ENCODE measurements at regions not wholly inside any gene's neighbourhood (a gene's known extent, or its start where the extent isn't known, plus 50 kb on each side); places are given as distances from the start of the nearest gene placed in this dataset.

DNA sequence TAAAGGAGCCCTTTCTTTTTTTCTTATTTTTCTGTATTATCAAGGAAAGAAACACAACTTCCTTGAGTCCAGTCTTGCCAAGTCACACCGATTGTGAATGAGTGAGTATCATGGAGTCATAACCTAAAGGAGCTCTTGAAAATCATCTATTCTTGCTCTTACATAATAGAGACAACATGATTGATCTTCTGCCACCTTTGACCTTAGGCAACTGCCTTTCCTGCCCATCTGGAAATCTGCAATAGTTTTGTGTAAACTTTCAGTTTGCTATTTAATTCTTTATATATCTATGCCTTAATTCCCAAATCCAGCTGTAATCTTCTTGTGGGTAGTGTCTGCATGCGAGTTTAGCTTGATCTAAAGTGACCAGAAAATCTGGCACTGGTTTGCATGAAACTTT is 149.9 kb upstream of the FST start:
- Histone ChIP-seq H3K9ac (ENCODE audit: insufficient read depth, low read length, poor library complexity, severe bottlenecking) (no peak overlapping the region), H3K36me3 (replicated peaks in 1 of 2; ENCODE audit: control insufficient read depth in 1 of 2, insufficient read depth in 2 of 2, low read length in 2 of 2) (no peaks in the 10 kb centered on the region), H3K4me3 (replicated peaks in 1 of 3; ENCODE audit: low read depth in 2 of 3, low read length in 3 of 3) (no peak overlapping the region), H3K4me1 (ENCODE audit: control insufficient read depth in 1 of 2, insufficient read depth in 2 of 2, low read length in 2 of 2) (peaks cover 0 to 13% of the 10 kb centered on the region in 2 donors), H3K4me2 (replicated peaks; ENCODE audit: extremely low read depth, low read length, poor library complexity, severe bottlenecking) (no peak overlapping the region), H3K27me3 (ENCODE audit: control insufficient read depth in 2 of 2, insufficient read depth in 2 of 2, low read length in 2 of 2) (no peaks in the 10 kb centered on the region), H3K9me3 (replicated peaks in 1 of 2; ENCODE audit: control insufficient read depth in 1 of 2, insufficient read depth in 1 of 2, low read length in 2 of 2) (no peaks in the 10 kb centered on the region), H4K20me1 (ENCODE audit: insufficient read depth, low read length) (no peaks in the 10 kb centered on the region), H3K27ac (ENCODE audit: low read depth in 1 of 2, low read length in 2 of 2) (no peak overlapping the region), H2AFZ (ENCODE audit: insufficient read depth, low read depth, low read length, poor library complexity, severe bottlenecking) (no peak overlapping the region), H3K79me2 (ENCODE audit: insufficient read depth, low read length) (no peaks in the 10 kb centered on the region)
- no peaks in the 10 kb centered on the region for H3K36me3 Mint-ChIP-seq
- no CpG with 5 or more reads among the region's 2 CpGs for WGBS (ENCODE audit: insufficient coverage)
- H3K27me3 Mint-ChIP-seq (ENCODE audit: low read depth in 3 of 3) = no peaks in the 10 kb centered on the region
- peaks cover 0 to 2% (median 0%) of the 10 kb centered on the region in 7 donors for H3K9me3 Mint-ChIP-seq
- intact Hi-C loops (cut with micrococcal nuclease) = no loop called here
- no peak overlapping the region for H3K4me3 Mint-ChIP-seq
- TF ChIP-seq, protein P1, sequence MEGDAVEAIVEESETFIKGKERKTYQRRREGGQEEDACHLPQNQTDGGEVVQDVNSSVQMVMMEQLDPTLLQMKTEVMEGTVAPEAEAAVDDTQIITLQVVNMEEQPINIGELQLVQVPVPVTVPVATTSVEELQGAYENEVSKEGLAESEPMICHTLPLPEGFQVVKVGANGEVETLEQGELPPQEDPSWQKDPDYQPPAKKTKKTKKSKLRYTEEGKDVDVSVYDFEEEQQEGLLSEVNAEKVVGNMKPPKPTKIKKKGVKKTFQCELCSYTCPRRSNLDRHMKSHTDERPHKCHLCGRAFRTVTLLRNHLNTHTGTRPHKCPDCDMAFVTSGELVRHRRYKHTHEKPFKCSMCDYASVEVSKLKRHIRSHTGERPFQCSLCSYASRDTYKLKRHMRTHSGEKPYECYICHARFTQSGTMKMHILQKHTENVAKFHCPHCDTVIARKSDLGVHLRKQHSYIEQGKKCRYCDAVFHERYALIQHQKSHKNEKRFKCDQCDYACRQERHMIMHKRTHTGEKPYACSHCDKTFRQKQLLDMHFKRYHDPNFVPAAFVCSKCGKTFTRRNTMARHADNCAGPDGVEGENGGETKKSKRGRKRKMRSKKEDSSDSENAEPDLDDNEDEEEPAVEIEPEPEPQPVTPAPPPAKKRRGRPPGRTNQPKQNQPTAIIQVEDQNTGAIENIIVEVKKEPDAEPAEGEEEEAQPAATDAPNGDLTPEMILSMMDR (IDR thresholded peaks at IDR 0.05) = no peak
- peaks cover 13% of the 10 kb centered on the region for H3K4me1 Mint-ChIP-seq
- H3K27ac Mint-ChIP-seq = no peak overlapping the region
- no peak for DNase-seq

DNA sequence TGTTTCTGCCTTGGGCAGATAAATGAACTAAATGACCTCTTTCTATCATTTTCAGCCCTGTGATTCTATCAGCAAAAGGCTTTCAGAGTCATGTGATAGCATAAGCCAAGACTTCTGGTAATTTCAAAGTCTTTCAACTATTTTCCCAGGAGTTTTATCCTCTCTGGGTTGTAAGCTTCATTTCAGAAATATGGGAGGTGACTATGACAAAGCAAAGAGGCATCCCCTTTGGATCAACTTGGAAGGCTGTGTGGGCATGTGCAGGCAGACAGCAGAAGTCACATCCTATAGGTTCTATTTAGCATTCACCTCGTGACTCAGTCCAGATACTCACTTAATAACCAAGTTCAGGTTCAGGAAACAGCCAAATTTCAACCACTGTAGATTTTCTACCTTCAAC is 149.0 kb upstream of the FST start:
- Histone ChIP-seq H3K4me2 (replicated peaks; ENCODE audit: extremely low read depth, low read length, poor library complexity, severe bottlenecking) (no peak overlapping the region), H3K36me3 (replicated peaks in 1 of 2; ENCODE audit: control insufficient read depth in 1 of 2, insufficient read depth in 2 of 2, low read length in 2 of 2) (no peaks in the 10 kb centered on the region), H3K4me3 (replicated peaks in 1 of 3; ENCODE audit: low read depth in 2 of 3, low read length in 3 of 3) (no peak overlapping the region), H3K27me3 (ENCODE audit: control insufficient read depth in 2 of 2, insufficient read depth in 2 of 2, low read length in 2 of 2) (no peaks in the 10 kb centered on the region), H3K9ac (ENCODE audit: insufficient read depth, low read length, poor library complexity, severe bottlenecking) (no peak overlapping the region), H4K20me1 (ENCODE audit: insufficient read depth, low read length) (no peaks in the 10 kb centered on the region), H3K9me3 (replicated peaks in 1 of 2; ENCODE audit: control insufficient read depth in 1 of 2, insufficient read depth in 1 of 2, low read length in 2 of 2) (no peaks in the 10 kb centered on the region), H2AFZ (ENCODE audit: insufficient read depth, low read depth, low read length, poor library complexity, severe bottlenecking) (no peak overlapping the region), H3K4me1 (ENCODE audit: control insufficient read depth in 1 of 2, insufficient read depth in 2 of 2, low read length in 2 of 2) (peaks cover 0 to 13% of the 10 kb centered on the region in 2 donors), H3K79me2 (ENCODE audit: insufficient read depth, low read length) (no peaks in the 10 kb centered on the region), H3K27ac (ENCODE audit: low read depth in 1 of 2, low read length in 2 of 2) (no peak overlapping the region)
- intact Hi-C loops (cut with micrococcal nuclease) = no loop called here
- H3K27me3 Mint-ChIP-seq (ENCODE audit: low read depth in 3 of 3) = no peaks in the 10 kb centered on the region
- no peak overlapping the region for H3K4me3 Mint-ChIP-seq
- peaks cover 0 to 5% (median 0%) of the 10 kb centered on the region in 7 donors for H3K9me3 Mint-ChIP-seq
- H3K36me3 Mint-ChIP-seq = no peaks in the 10 kb centered on the region
- peaks cover 18% of the 10 kb centered on the region for H3K4me1 Mint-ChIP-seq
- DNase-seq = no peak
- no CpG with 5 or more reads among the region's 1 CpG for WGBS (ENCODE audit: insufficient coverage)
- TF ChIP-seq, protein P1 (IDR thresholded peaks at IDR 0.05) = no peak
- no peak overlapping the region for H3K27ac Mint-ChIP-seq

Measured in CD14-positive monocyte (primary cell).